ENCODE measurements at regions not wholly inside any gene's neighbourhood (a gene's known extent, or its start where the extent isn't known, plus 50 kb on each side); places are given as distances from the start of the nearest gene placed in this dataset.
A peak's percentile ranks its signal among the peaks of the same experiment; 100 is the strongest.
"Not testable (repeated sequence)": the region's sequence is repeated elsewhere in the genome, so short reads cannot be mapped to it uniquely, and the experiment has no call there.

- ATAC-seq: peak; percentile 75
Observed at GRCh38 chr6:150775415-150776203, 89.9 kb upstream of the MTHFD1L start.

DNA sequence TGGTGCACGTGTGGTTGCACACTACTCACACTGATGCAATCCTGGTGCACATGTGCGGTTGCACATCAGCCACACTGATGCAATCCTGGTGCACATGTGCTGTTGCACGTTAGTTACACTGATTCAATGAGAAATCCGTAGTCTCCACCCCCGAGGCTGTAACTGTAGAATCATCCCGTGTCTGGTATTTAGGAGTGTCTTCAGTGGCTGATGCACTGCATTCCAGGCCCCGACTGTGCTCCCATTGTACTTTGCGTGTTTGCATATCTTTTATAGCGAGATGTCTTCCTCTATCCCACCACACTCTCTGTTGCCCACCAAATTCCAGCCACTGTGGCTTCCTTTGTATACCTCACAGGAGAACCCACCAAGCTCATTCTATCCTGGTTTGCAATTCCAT lies 87.8 kb upstream of the MTHFD1L start:
- no peak for ATAC-seq

DNA sequence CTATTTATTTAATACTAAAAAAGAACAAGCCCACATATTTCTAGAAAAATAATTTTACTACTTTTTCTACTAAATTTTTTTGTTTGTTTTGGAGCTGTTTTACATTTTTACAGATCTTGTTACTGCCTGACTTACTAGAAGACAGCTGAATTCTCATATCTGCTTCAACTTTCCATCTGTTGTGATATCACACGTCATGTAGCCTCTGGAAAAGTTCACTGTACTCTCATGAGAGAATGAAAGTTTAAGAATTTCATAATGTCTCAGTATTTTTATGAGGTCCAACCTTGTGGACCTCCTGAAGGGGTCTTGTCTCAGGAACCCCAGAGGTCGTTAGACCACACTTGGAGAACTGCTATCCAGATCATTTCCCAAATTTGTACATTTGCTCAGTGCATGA lies 81.7 kb upstream of the MTHFD1L start:
- no peak for ATAC-seq

- ATAC-seq: no peak
Observed at GRCh38 chr6:150787429-150787828, 78.1 kb upstream of the MTHFD1L start.

DNA sequence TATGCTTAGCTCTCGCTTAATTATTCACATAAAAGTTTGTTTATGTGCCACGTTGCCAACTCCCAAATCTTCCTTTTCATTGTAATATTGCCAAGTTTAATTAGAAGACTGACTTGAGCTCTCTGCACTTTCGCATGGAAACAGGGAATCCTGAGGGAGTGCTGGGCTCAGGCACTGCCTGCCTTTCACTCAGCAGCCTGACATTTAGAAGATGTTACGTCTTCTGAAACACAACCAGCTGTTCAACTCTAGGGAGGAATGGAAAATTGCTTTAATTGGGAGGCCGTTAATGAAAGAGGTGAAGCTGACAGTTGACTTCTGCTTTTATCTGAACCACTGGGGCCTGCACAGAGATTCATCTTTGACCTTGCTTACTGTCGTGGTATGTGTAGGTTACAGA lies 77.4 kb upstream of the MTHFD1L start:
- ATAC-seq: no peak

- not testable (repeated sequence) for ATAC-seq
Observed at GRCh38 chr6:150789906-150790305, 75.6 kb upstream of the MTHFD1L start.

DNA sequence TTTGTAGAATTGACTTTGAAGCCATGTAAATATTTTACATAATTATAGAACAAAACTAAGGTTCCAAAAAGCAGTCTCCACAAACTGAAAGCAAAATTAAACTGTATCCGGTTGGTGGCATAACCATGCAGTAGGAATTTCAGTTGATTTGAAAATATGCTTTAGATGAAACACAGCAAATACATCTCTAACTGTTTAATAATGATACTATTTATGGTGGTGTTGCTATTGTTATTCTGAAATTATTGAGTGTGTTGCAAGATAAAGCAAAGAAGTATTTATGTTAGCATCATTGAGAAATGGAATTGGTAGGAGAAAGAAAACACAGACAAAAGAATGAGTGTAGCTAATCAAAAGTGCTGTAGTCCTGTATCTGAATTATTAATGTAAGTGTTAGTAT lies 73.8 kb upstream of the MTHFD1L start:
- ATAC-seq: no peak

DNA sequence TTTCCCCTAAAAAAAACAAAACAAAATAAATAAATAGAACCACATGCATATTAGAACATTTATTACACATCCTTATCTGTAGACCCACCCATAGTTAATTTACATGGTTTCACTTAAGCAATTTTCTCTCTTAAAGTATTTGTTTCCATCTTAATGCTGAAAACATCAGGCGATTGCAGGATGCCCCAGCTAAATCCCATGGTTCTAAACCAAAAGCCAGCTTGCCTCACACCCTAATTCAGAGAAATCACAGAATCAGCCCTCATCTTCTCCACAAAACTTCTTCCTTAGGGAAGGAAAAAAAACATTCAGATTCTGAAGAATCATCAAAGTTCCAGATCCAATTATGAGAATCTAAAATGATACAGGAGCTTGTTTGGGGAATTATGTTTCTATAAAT lies 67.6 kb upstream of the MTHFD1L start:
- no peak for ATAC-seq

DNA sequence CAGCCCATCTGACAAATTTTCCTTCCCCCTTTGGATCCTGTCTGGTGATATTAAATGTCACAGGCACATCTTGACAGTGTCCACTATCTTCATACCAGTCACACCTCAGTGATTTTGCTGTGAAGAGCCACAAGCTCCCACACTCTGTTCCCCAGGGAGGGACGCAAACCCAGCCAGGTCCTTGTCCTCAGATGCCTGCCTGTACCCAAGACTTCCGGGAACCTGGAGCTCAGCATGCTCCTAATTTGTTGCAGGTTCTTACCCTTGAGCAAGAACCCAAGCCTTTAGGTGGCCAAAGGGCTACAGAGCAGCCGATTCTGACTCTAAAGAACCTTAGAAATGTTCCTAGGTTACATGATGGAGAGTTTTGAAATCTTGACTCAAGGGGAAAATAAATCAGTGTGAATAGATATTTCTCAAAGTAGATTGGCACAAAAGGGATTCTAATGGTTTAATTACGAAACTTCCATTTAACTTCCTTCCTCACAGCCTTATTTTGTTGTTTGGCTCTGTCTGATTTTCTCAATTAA lies 66.2 kb upstream of the MTHFD1L start:
- no peak for ATAC-seq

- ATAC-seq: no peak
Observed at GRCh38 chr6:150800674-150801314, 64.7 kb upstream of the MTHFD1L start.

- peak; percentile 64 for ATAC-seq
Observed at GRCh38 chr6:150806790-150807189, 58.7 kb upstream of the MTHFD1L start.

GRCh38 chr6:150813319-150813992 lies 52.0 kb upstream of the MTHFD1L start:
- peak; percentile 93 for ATAC-seq

DNA sequence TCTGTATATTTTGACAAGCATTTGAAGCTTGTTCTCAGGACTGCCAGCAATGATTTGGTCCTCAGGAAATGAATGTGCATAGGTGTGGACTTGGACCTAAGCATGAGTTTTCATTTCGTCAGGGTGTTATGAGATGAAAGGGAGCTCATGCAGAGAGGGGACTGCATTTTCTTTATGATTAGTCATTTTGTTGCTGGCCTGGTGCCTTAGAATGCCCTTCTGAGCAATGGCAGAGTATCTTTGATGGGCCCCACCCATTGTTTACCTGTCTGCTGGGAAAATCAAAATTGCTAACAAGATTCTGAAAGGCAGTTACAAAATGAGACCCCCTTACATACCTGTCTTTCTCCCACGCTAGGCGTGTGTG lies 51.5 kb upstream of the MTHFD1L start:
- peak; percentile 82 for ATAC-seq
